ENCODE measurements at regions not wholly inside any gene's neighbourhood (a gene's known extent, or its start where the extent isn't known, plus 50 kb on each side); places are given as distances from the start of the nearest gene placed in this dataset.
"Not testable (repeated sequence)": the region's sequence is repeated elsewhere in the genome, so short reads cannot be mapped to it uniquely, and the experiment has no call there.

DNA sequence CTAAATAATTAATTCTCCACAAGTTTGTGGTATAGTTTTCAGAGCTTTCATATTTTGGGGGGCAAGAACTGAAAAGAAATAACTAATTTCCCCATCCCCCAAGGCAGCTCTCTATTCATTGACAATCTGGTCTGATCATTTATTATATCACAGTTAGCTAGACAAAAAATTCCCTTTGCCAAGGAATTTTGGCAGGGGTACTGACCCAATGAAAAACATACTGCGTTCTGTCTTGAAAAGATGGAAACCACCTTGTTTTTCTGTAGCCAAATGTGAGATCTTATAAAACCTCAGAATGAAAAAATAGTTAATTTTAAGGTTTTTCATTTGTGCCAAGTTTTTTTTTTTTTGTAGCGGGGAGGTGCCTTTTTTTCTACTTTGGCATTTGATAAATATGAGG is 1008.9 kb downstream of the EFNA5 start:
- DNase-seq = no peak
- no peaks in the 10 kb centered on the region for H3K4me1 Mint-ChIP-seq
- H3K36me3 Mint-ChIP-seq (ENCODE audit: low read depth) = no peaks in the 10 kb centered on the region
- no peak overlapping the region for H3K27ac Mint-ChIP-seq
- no peak for ATAC-seq
- H3K27me3 Mint-ChIP-seq = no peaks in the 10 kb centered on the region
- H3K9me3 Mint-ChIP-seq = no peaks in the 10 kb centered on the region
- no peak overlapping the region for H3K4me3 Mint-ChIP-seq

DNA sequence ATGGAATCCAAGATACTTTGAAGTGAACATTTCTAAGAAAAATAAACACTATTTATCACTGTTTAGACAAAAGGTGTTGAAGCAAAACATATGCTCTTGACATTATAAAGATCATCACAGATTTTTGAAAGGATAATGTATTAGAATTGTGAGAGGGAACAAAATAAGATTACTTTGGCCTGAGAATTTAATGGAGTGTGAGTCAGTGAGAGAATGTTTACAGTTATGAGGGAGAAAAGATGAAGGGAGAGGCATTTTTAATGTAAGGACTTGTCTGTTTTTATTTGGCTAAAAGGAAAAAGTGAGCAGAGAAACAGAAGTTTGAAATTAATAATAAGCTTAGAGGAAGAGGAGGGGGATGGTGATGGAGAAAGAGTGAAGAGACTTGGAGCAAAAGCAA is 1010.1 kb downstream of the EFNA5 start:
- no peak overlapping the region for H3K4me3 Mint-ChIP-seq
- H3K27ac Mint-ChIP-seq = no peak overlapping the region
- ATAC-seq (no peak), DNase-seq (no peak)
- no peaks in the 10 kb centered on the region for H3K4me1 Mint-ChIP-seq
- H3K9me3 Mint-ChIP-seq = no peaks in the 10 kb centered on the region
- no peaks in the 10 kb centered on the region for H3K27me3 Mint-ChIP-seq
- H3K36me3 Mint-ChIP-seq (ENCODE audit: low read depth) = no peaks in the 10 kb centered on the region

DNA sequence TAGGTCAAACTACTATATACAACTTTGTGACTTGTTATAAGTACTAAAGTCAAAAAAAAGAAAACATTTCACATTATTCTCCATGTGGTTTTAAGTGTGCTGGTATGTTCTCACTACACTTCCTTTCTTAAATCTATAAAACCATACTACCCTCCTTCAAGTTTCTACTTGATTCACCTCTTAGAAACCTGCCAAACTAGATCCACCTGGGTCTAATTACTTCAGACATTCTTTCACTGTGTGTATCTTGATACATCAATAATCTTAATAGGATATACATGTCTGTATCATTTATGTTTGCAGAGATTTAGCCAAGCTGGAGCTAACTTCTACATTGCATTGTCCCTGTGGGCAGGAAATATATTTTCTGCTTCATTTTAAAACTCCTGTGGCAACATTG is 1012.6 kb downstream of the EFNA5 start:
- Mint-ChIP-seq H3K4me1 (no peaks in the 10 kb centered on the region), H3K27me3 (no peaks in the 10 kb centered on the region), H3K4me3 (no peak overlapping the region), H3K9me3 (peaks cover 11% of the 10 kb centered on the region), H3K36me3 (ENCODE audit: low read depth) (no peaks in the 10 kb centered on the region), H3K27ac (no peak overlapping the region)
- no peak for DNase-seq
- no peak for ATAC-seq

DNA sequence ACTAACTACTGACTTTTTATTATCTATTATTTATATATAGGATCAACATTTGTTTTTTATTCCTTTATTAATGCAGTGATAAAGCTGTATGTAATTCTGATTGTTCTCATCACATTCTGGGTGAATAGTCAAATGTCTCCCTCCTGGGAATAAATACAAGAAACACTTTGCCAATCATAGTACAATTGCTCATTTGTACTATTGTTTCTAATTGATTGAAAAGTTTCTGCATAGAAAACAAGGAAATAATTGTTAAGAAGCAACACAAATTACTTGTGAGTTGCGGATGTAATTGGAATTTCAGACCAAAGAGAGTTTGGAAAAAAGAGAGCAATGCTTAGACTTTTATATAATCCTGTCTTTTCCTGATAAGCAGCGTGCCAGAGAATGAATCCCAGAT is 1013.9 kb downstream of the EFNA5 start:
- no peak overlapping the region for H3K27ac Mint-ChIP-seq
- ATAC-seq (no peak), DNase-seq (no peak)
- H3K4me1 Mint-ChIP-seq = no peaks in the 10 kb centered on the region
- H3K4me3 Mint-ChIP-seq = no peak overlapping the region
- peaks cover 17% of the 10 kb centered on the region for H3K9me3 Mint-ChIP-seq
- no peaks in the 10 kb centered on the region for H3K36me3 Mint-ChIP-seq (ENCODE audit: low read depth)
- H3K27me3 Mint-ChIP-seq = no peaks in the 10 kb centered on the region

DNA sequence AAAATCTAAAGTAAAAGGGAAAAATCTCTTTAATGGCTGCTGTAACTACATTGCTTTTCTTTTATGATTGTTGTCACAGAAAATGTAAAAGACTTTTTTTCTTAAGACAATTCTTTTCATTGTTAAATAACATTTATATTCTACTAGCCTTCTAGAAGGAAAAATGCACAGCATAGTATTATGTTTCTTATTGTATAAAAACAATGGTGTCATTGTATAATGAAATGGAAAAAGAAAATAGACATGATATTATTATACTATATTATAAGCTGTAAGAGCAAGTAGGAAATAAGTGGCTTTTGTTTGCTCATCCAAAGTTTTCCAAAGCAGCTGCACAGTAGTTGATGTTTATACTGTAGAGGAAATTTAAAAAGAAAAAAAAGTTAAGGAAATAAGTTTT is 1021.7 kb downstream of the EFNA5 start:
- H3K9me3 Mint-ChIP-seq = peaks cover 6% of the 10 kb centered on the region
- no peaks in the 10 kb centered on the region for H3K27me3 Mint-ChIP-seq
- ATAC-seq = no peak

DNA sequence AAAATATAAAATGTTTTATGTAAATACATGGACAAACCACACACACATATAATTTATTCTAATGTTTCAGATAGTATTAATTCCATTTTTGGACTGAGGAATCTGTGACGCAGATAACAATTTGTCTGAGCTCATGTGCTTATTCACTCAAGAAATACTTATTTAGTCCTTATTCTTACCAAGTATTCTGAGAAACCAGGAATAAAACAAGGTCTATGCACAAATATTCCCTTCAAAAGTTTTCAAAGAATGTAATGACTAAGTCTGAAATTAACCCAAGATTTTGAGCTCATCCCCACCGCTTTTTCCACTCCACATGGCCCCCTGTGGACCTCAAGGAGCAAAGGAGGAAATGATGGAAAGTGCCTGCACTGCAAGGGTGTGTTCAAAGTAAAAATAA is 1022.3 kb downstream of the EFNA5 start:
- peaks cover 6% of the 10 kb centered on the region for H3K9me3 Mint-ChIP-seq
- ATAC-seq (no peak), DNase-seq (no peak)
- no peaks in the 10 kb centered on the region for H3K36me3 Mint-ChIP-seq (ENCODE audit: low read depth)
- no peak overlapping the region for H3K27ac Mint-ChIP-seq
- H3K4me3 Mint-ChIP-seq = no peak overlapping the region
- no peaks in the 10 kb centered on the region for H3K4me1 Mint-ChIP-seq
- no peaks in the 10 kb centered on the region for H3K27me3 Mint-ChIP-seq

More for the DNA sequence above, 1021.7 kb downstream of the EFNA5 start:
- no peaks in the 10 kb centered on the region for H3K36me3 Mint-ChIP-seq (ENCODE audit: low read depth)
- no peaks in the 10 kb centered on the region for H3K4me1 Mint-ChIP-seq
- H3K27ac Mint-ChIP-seq = no peak overlapping the region
- no peak for DNase-seq
- no peak overlapping the region for H3K4me3 Mint-ChIP-seq

DNA sequence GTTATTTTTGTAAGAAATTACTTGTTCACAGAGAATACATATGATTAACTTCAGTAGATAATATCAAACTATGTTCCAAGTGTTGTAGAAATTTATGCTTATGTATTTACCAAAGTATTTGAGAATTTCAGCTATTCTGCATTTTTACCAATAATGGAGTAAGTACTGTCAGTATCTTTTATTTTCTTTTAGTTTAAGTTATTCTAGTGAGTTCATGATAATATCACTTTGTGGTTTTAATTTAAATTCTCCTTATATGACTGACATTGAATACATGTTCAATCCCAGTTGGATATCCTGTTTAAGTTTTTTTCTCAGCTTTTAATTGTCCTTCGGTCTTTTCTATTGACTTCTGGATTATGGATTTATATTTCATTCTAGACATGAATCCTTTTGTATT is 1024.6 kb downstream of the EFNA5 start:
- H3K27me3 Mint-ChIP-seq = no peaks in the 10 kb centered on the region
- H3K4me3 Mint-ChIP-seq = no peak overlapping the region
- ATAC-seq (no peak), DNase-seq (no peak)
- no peak overlapping the region for H3K27ac Mint-ChIP-seq
- no peaks in the 10 kb centered on the region for H3K9me3 Mint-ChIP-seq
- H3K36me3 Mint-ChIP-seq (ENCODE audit: low read depth) = no peaks in the 10 kb centered on the region
- no peaks in the 10 kb centered on the region for H3K4me1 Mint-ChIP-seq

DNA sequence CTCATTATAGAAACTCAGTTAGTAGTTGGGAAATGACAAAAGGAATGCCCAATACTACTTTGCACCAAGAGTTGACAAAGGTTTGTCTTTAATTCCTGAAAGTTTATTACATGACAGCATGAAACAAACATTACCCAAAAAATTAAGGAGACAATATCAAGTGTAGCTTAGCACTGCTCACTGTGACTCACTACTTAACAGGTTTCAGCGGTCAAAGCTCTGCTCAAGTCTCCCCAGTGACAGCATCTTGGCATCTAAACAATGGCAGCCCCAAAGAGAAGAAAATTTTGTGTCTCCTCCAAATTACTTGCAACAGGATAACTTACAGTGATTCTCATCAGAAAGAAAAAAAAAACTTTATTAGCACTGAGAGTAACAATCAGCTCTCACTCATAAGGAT is 1030.2 kb downstream of the EFNA5 start:
- no peaks in the 10 kb centered on the region for H3K4me1 Mint-ChIP-seq
- no peaks in the 10 kb centered on the region for H3K27me3 Mint-ChIP-seq
- DNase-seq (no peak), ATAC-seq (no peak)
- H3K36me3 Mint-ChIP-seq (ENCODE audit: low read depth) = no peaks in the 10 kb centered on the region
- H3K27ac Mint-ChIP-seq = no peak overlapping the region
- H3K4me3 Mint-ChIP-seq = no peak overlapping the region
- H3K9me3 Mint-ChIP-seq = peaks cover 10% of the 10 kb centered on the region

DNA sequence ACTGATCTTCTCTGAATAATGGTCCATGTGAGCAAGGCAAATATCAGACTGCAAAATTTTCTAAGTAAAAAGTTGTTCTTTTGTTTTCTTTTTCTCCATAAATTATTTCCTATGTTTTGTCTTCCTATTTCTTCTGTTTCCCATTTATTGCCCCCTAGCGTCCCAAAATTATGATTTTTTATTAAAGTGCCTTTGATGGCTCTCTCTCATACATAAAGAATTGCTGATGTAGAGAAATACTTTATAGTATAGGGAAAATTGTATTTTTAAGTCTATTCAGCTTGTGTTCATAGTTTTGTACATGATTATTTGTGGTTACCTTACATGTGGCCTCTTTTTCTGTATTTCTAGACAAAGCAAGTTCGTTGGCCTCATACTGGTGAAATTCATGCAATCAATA is 1031.2 kb downstream of the EFNA5 start:
- H3K4me3 Mint-ChIP-seq = no peak overlapping the region
- H3K27ac Mint-ChIP-seq = no peak overlapping the region
- H3K4me1 Mint-ChIP-seq = no peaks in the 10 kb centered on the region
- ATAC-seq (no peak), DNase-seq (no peak)
- H3K36me3 Mint-ChIP-seq (ENCODE audit: low read depth) = no peaks in the 10 kb centered on the region
- H3K9me3 Mint-ChIP-seq = peaks cover 10% of the 10 kb centered on the region
- no peaks in the 10 kb centered on the region for H3K27me3 Mint-ChIP-seq

DNA sequence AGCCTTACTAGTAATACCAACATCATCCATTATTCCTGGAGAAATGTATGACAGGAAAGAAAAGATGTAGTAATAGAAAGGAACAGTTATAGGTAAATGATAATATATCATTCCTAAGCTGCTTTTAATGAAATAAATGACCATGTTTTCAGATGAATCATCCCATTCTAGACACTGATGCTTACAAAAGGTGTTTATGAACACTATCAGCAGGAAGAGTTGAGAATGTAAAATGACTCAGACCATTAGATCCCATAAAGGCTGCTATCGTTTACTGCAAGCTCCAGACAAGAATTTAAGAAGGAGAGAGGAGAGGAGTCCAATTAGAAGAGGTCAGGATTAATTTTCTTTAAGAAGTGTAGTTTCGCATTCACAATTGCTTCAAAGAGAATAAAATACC is 1033.5 kb downstream of the EFNA5 start:
- DNase-seq (no peak), ATAC-seq (no peak)
- H3K9me3 Mint-ChIP-seq = peaks cover 10% of the 10 kb centered on the region
- H3K4me1 Mint-ChIP-seq = no peaks in the 10 kb centered on the region
- H3K4me3 Mint-ChIP-seq = no peak overlapping the region
- no peak overlapping the region for H3K27ac Mint-ChIP-seq
- H3K27me3 Mint-ChIP-seq = no peaks in the 10 kb centered on the region
- no peaks in the 10 kb centered on the region for H3K36me3 Mint-ChIP-seq (ENCODE audit: low read depth)

DNA sequence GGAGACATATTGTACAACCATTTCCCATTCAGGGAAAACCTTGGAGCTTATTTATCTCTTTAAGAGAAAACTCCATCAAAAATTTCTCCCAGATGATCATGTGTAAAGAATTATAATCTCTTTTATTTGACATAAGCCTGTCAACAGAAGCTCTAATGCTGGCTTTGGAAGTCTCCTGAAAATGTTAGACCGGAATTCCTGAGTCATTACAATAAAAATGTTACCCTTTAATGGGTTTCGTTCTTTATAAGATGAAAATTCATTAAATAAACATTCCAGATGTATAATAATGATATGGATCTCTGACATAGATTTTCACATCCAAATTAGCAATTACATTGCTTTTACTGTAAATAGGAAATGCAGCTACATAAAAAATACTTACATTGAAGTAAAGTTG is 1036.4 kb downstream of the EFNA5 start:
- Mint-ChIP-seq H3K36me3 (ENCODE audit: low read depth) (no peaks in the 10 kb centered on the region), H3K27ac (no peak overlapping the region), H3K4me3 (no peak overlapping the region), H3K4me1 (no peaks in the 10 kb centered on the region), H3K27me3 (no peaks in the 10 kb centered on the region), H3K9me3 (peaks cover 6% of the 10 kb centered on the region)
- ATAC-seq (no peak), DNase-seq (no peak)

DNA sequence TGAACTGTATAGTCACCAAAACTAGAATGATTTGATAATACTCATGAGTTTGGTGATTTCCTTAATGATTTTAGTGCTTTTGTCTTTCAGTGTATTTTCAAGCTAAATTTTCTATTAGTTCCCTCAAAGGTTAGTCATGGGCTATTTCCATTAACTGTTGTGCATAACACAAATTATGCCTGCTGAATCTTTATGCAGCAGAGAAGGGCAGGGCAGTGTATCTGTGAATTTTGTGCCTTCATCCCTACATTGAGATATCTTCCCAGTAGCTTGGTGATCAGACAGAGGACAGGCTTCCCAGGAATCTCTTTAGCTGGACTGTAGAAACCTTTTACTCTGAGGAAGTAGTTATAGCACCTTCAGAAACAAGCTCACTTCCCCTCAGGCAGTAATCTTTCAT is 1036.9 kb downstream of the EFNA5 start:
- H3K4me1 Mint-ChIP-seq = no peaks in the 10 kb centered on the region
- DNase-seq (no peak), ATAC-seq (no peak)
- no peaks in the 10 kb centered on the region for H3K27me3 Mint-ChIP-seq
- H3K4me3 Mint-ChIP-seq = no peak overlapping the region
- H3K36me3 Mint-ChIP-seq (ENCODE audit: low read depth) = no peaks in the 10 kb centered on the region
- H3K9me3 Mint-ChIP-seq = peaks cover 6% of the 10 kb centered on the region
- H3K27ac Mint-ChIP-seq = no peak overlapping the region

DNA sequence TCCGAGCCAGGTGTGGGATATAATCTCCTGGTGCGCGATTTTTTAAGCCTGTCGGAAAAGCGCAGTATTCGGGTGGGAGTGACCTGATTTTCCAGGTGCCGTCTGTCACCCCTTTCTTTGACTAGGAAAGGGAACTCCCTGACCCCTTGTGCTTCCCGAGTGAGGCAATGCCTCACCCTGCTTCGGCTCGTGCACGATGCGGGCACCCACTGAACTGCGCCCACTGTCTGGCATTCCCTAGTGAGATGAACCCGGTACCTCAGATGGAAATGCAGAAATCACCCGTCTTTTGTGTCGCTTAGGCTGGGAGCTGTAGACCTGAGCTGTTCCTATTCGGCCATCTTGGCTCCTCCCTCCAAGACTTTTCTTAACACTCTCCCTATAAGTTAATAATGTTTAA is 1042.3 kb downstream of the EFNA5 start:
- not testable (repeated sequence) for DNase-seq; H3K4me1 Mint-ChIP-seq; H3K27ac Mint-ChIP-seq; ATAC-seq; H3K36me3 Mint-ChIP-seq (ENCODE audit: low read depth); H3K4me3 Mint-ChIP-seq; H3K27me3 Mint-ChIP-seq
- H3K9me3 Mint-ChIP-seq = peaks cover 10% of the 10 kb centered on the region

DNA sequence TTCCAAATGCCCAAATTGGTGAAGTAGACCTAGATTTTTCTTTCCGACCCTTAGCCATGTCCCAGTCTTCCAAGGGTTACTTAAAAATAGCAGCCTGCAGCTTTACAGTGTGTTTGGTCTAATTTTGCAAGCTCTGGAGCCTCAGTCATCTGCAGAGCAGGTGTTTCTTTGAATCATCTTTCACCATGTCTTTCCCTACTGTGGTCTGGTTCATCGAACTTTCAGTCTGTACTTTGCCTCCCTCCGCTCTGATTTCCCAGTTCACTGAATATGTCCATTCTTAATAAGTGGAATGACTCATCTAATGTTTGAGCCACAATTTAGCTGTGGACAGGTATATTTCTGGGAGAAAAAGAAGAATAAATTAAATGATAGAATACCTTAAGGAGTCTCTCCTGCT is 1060.7 kb downstream of the EFNA5 start:
- H3K9me3 Mint-ChIP-seq = no peaks in the 10 kb centered on the region
- H3K27ac Mint-ChIP-seq = no peak overlapping the region
- H3K4me3 Mint-ChIP-seq = no peak overlapping the region

DNA sequence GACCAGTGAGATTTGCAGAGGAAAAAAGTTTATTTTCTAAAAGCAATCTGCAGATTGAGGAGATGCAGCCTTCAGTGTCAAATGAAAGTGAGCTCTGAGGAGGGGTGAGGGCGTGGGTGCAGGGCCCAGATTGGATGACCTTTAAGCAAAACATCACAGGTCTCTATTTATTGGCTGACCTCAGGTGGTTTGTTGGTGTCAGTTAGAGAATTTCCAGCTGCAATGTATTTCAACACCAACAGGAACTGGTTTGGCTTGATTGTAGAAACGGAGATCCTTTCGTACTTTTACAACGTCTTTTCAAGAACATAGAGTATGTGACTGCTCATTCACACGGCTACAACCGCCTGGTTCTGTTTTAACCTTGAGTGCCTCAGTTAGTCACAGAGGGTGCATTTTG is 1069.1 kb downstream of the EFNA5 start:
- DNase-seq = no peak
- Mint-ChIP-seq H3K27me3 (no peaks in the 10 kb centered on the region), H3K4me1 (no peaks in the 10 kb centered on the region), H3K27ac (no peak overlapping the region), H3K36me3 (ENCODE audit: low read depth) (no peaks in the 10 kb centered on the region), H3K9me3 (peaks cover 9% of the 10 kb centered on the region), H3K4me3 (no peak overlapping the region)
- ATAC-seq = no peak

More for the DNA sequence above, 1060.7 kb downstream of the EFNA5 start:
- ATAC-seq (no peak), DNase-seq (no peak)
- Mint-ChIP-seq H3K4me1 (no peaks in the 10 kb centered on the region), H3K36me3 (ENCODE audit: low read depth) (no peaks in the 10 kb centered on the region), H3K27me3 (no peaks in the 10 kb centered on the region)

DNA sequence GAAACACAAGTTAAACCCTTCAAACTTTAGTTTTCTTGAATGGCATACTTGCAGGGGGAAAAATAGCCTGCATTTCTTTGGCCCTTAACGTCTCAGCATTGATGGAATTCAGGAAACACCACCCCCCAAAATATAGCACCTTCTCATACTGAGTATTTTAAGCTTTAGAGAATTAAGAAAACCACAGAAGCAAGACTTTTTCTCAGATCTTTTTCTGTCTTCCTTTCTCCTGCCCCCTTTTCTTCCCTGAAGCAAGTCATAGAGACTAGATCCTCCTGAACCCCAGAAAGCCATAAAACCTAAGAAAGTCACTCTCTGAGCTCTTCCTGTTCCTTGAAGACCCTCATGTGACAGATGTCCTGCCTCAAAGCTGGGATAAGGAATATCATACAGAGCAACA is 1069.9 kb downstream of the EFNA5 start:
- ATAC-seq = no peak
- no peak overlapping the region for H3K27ac Mint-ChIP-seq
- H3K9me3 Mint-ChIP-seq = peaks cover 10% of the 10 kb centered on the region
- DNase-seq = no peak
- no peaks in the 10 kb centered on the region for H3K4me1 Mint-ChIP-seq
- H3K36me3 Mint-ChIP-seq (ENCODE audit: low read depth) = no peaks in the 10 kb centered on the region
- H3K4me3 Mint-ChIP-seq = no peak overlapping the region
- H3K27me3 Mint-ChIP-seq = no peaks in the 10 kb centered on the region

All from activated naive CD8-positive, alpha-beta T cell treated with anti-CD3 and anti-CD28 coated beads, Interleukin-2, amount 50 U/mL, for 24 hours (primary cell).